Mesenchymal stem cell (in vitro differentiated cells and primary cell): ENCODE measurements at regions not wholly inside any gene's neighbourhood (a gene's known extent, or its start where the extent isn't known, plus 50 kb on each side); places are given as distances from the start of the nearest gene placed in this dataset.
A peak's percentile ranks its signal among the peaks of the same experiment; 100 is the strongest.

Source experiments
- DNase-seq: peaks from one replicate; pipeline ENCODE4 v3.0.0-alpha.2; 2013
- H2AFZ ChIP-seq: one replicate; pipeline ENCODE4 v1.6.1; 2013; ENCODE audit warnings: low read depth, mild to moderate bottlenecking, control low read depth, inconsistent platforms, low read length, moderate library complexity
- H2AK5ac ChIP-seq: 2 replicates; pipeline ENCODE4 v1.6.1; 2013; ENCODE audit warnings: low read length, moderate library complexity, mild to moderate bottlenecking, inconsistent platforms; ENCODE audit not compliant: severe bottlenecking
- H2BK120ac ChIP-seq: one replicate; pipeline ENCODE4 v1.6.1; 2013; ENCODE audit warnings: low read depth, mild to moderate bottlenecking, inconsistent platforms, low read length, moderate library complexity
- H2BK12ac ChIP-seq, 2 experiments: one replicate each; pipeline ENCODE4 v1.6.1; 2013; ENCODE audit warnings: inconsistent platforms in 2 of 2, low read length in 2 of 2, mild to moderate bottlenecking in 2 of 2, moderate library complexity in 2 of 2, control low read depth in 1 of 2
- H2BK15ac ChIP-seq: one replicate; pipeline ENCODE4 v1.6.1; 2013; ENCODE audit warnings: mild to moderate bottlenecking, low read depth, inconsistent platforms; ENCODE audit not compliant: poor library complexity, severe bottlenecking
- H2BK5ac ChIP-seq: 2 replicates; pipeline ENCODE4 v1.6.1; 2013; ENCODE audit warnings: low read depth, mild to moderate bottlenecking, low read length, control low read depth, inconsistent platforms; ENCODE audit not compliant: poor library complexity, severe bottlenecking
- H3K14ac ChIP-seq, 2 experiments: one replicate each; pipeline ENCODE4 v1.6.1; 2013; ENCODE audit warnings: inconsistent platforms in 2 of 2, low read length in 2 of 2, control low read depth in 1 of 2, mild to moderate bottlenecking in 1 of 2, moderate library complexity in 1 of 2
- H3K18ac ChIP-seq, 2 experiments: one replicate each; pipeline ENCODE4 v1.6.1; 2013; ENCODE audit warnings: inconsistent platforms in 2 of 2, low read length in 2 of 2, control low read depth in 1 of 2, low read depth in 1 of 2, mild to moderate bottlenecking in 1 of 2
- H3K23ac ChIP-seq, 2 experiments: one replicate each; pipeline ENCODE4 v1.6.1; 2013; ENCODE audit warnings: inconsistent platforms in 2 of 2, low read length in 2 of 2, mild to moderate bottlenecking in 2 of 2, moderate library complexity in 2 of 2, control low read depth in 1 of 2
- H3K27ac ChIP-seq: 2 replicates; pipeline ENCODE4 v1.5.1; 2013; ENCODE audit warnings: mild to moderate bottlenecking, moderate library complexity, low read length, control low read depth, inconsistent platforms; ENCODE audit not compliant: poor library complexity, severe bottlenecking
- H3K27me3 ChIP-seq, 2 experiments: 2 replicates each; pipeline versions ENCODE4 v1.6.1 to v1.7.0; 2013; ENCODE audit warnings: low read length in 2 of 2, mild to moderate bottlenecking in 2 of 2, moderate library complexity in 2 of 2, control low read depth in 1 of 2, inconsistent platforms in 1 of 2; ENCODE audit not compliant: control insufficient read depth in 1 of 2, insufficient read depth in 1 of 2
- H3K36me3 ChIP-seq, 2 experiments: 2 replicates each; pipeline versions ENCODE4 v1.6.1 to v1.7.0; 2013; ENCODE audit warnings: low read length in 2 of 2, control low read depth in 1 of 2, inconsistent platforms in 1 of 2, low read depth in 1 of 2, mild to moderate bottlenecking in 1 of 2; ENCODE audit not compliant: insufficient read depth in 2 of 2, control insufficient read depth in 1 of 2
- H3K4ac ChIP-seq, 2 experiments: one replicate each; pipeline ENCODE4 v1.6.1; 2013; ENCODE audit warnings: inconsistent platforms in 2 of 2, low read length in 2 of 2, mild to moderate bottlenecking in 2 of 2, moderate library complexity in 2 of 2, control low read depth in 1 of 2, low read depth in 1 of 2
- H3K4me1 ChIP-seq: 2 replicates; pipeline ENCODE4 v1.6.1; 2013; ENCODE audit warnings: low read depth, low read length, control low read depth; ENCODE audit not compliant: control insufficient read depth, insufficient read depth
- H3K4me2 ChIP-seq: 2 replicates; pipeline ENCODE4 v1.6.1; 2013; ENCODE audit warnings: low read length, mild to moderate bottlenecking, inconsistent platforms; ENCODE audit not compliant: poor library complexity, severe bottlenecking
- H3K4me3 ChIP-seq, 2 experiments: 2 replicates each; pipeline versions ENCODE4 v1.5.1 to v1.7.0; 2013; ENCODE audit warnings: low read length in 2 of 2, mild to moderate bottlenecking in 2 of 2, control low read depth in 1 of 2, low read depth in 1 of 2; ENCODE audit not compliant: insufficient read depth in 1 of 2
- H3K79me1 ChIP-seq: replicated peaks from 2 replicates; pipeline ENCODE4 v1.6.1; 2013; ENCODE audit warnings: mild to moderate bottlenecking, control low read depth, low read length, inconsistent platforms; ENCODE audit not compliant: poor library complexity, severe bottlenecking
- H3K9ac ChIP-seq: 2 replicates; pipeline ENCODE4 v1.7.0; 2013; ENCODE audit warnings: mild to moderate bottlenecking, low read length, moderate library complexity
- H3K9me3 ChIP-seq: 2 replicates; pipeline ENCODE4 v1.7.0; 2013; ENCODE audit warnings: mild to moderate bottlenecking, low read length; ENCODE audit not compliant: control insufficient read depth
- H4K8ac ChIP-seq: one replicate; pipeline ENCODE4 v1.6.1; 2013; ENCODE audit warnings: inconsistent platforms, mild to moderate bottlenecking, low read length, moderate library complexity
- H4K91ac ChIP-seq: one replicate; pipeline ENCODE4 v1.6.1; 2013; ENCODE audit warnings: mild to moderate bottlenecking, low read length, inconsistent platforms
- WGBS: methylation state at CpG from one replicate; pipeline ENCODE4 v1.1.7; 2013; ENCODE audit warnings: mixed read lengths; 5-methylcytosine and 5-hydroxymethylcytosine counted together

GRCh38 chr18:46393961-46394360 lies 263.1 kb downstream of the LOXHD1 start:
- no peak overlapping the region for H3K27ac ChIP-seq
- H3K79me1 ChIP-seq, result no peaks in the 10 kb centered on the region
- no peak overlapping the region for H2AFZ ChIP-seq
- WGBS, result 92% methylated on average over 3 of the region's 6 CpGs
- H3K27me3 ChIP-seq, result peaks cover 24 to 38% of the 10 kb centered on the region in 2 experiments
- H3K4me3 ChIP-seq, result no peak overlapping the region
- H2AK5ac ChIP-seq, result no peak overlapping the region
- no peak overlapping the region for H3K4me2 ChIP-seq
- no peak overlapping the region for H4K8ac ChIP-seq
- H3K36me3 ChIP-seq, result no peaks in the 10 kb centered on the region
- no peak for DNase-seq
- no peaks in the 10 kb centered on the region for H3K9me3 ChIP-seq
- H2BK12ac ChIP-seq, result no peak overlapping the region
- H3K4ac ChIP-seq, result no peak overlapping the region
- no peak overlapping the region for H3K9ac ChIP-seq
- peaks cover 6% of the 10 kb centered on the region for H3K4me1 ChIP-seq
- no peak overlapping the region for H2BK15ac ChIP-seq
- no peak overlapping the region for H4K91ac ChIP-seq
- H2BK5ac ChIP-seq, result no peak overlapping the region
- H3K18ac ChIP-seq, result no peak overlapping the region
- H2BK120ac ChIP-seq, result no peak overlapping the region
- H3K23ac ChIP-seq, result no peak overlapping the region
- H3K14ac ChIP-seq, result no peak overlapping the region

- Histone ChIP-seq H2BK120ac (no peak overlapping the region), H3K4me1 (peaks cover 6% of the 10 kb centered on the region), H2BK12ac (no peak overlapping the region), H3K36me3 (no peaks in the 10 kb centered on the region), H3K18ac (no peak overlapping the region), H3K23ac (no peak overlapping the region), H3K4ac (no peak overlapping the region), H4K8ac (no peak overlapping the region), H3K9me3 (no peaks in the 10 kb centered on the region), H2AK5ac (no peak overlapping the region), H4K91ac (no peak overlapping the region), H3K4me2 (no peak overlapping the region), H3K4me3 (no peak overlapping the region), H3K9ac (no peak overlapping the region), H2BK15ac (no peak overlapping the region), H2BK5ac (no peak overlapping the region), H2AFZ (no peak overlapping the region), H3K14ac (no peak overlapping the region), H3K27ac (no peak overlapping the region), H3K79me1 (no peaks in the 10 kb centered on the region), H3K27me3 (peaks cover 24 to 49% of the 10 kb centered on the region in 2 experiments)
- no peak for DNase-seq
- WGBS, result 72% methylated on average over 4 of the region's 4 CpGs
These were observed 261.2 kb downstream of the LOXHD1 start for GRCh38 chr18:46395795-46396194.

GRCh38 chr18:46397174-46397573 lies 259.8 kb downstream of the LOXHD1 start:
- no peaks in the 10 kb centered on the region for H3K36me3 ChIP-seq

DNA sequence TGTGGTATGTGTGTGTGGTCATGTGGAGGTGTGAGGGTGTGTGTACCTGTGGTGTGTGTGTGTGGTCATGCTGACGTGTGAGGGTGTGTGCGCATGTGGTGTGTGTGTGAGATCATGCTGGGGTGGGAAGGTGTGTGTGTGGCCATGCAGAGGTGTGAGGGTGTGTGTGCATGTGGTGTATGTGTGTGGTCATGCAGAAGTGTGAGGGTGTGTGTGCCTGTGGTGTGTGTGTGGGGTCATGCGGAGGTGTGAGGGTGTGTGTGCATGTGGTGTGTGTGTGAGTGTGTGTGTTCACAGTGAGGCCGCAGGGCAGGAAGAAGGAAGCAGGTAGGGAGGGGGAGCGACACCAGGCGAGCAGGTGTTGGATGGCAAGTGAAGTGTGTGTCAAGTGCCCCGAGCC lies 259.0 kb downstream of the LOXHD1 start:
- Histone ChIP-seq H3K27ac (no peak overlapping the region), H4K91ac (no peak overlapping the region), H2BK12ac (no peak overlapping the region), H3K9me3 (no peaks in the 10 kb centered on the region), H3K79me1 (no peaks in the 10 kb centered on the region), H2AK5ac (no peak overlapping the region), H3K4me2 (no peak overlapping the region), H3K18ac (no peak overlapping the region), H4K8ac (no peak overlapping the region), H2BK120ac (no peak overlapping the region), H3K14ac (peak overlapping the region in 1 of 2 experiments; percentile 3), H3K4me3 (no peak overlapping the region), H3K27me3 (peaks cover 24 to 52% of the 10 kb centered on the region in 2 experiments), H3K4me1 (peaks cover 8% of the 10 kb centered on the region), H2BK15ac (no peak overlapping the region), H3K36me3 (no peaks in the 10 kb centered on the region), H3K4ac (no peak overlapping the region), H3K23ac (no peak overlapping the region), H2BK5ac (no peak overlapping the region), H2AFZ (no peak overlapping the region), H3K9ac (no peak overlapping the region)
- DNase-seq, result no peak
- WGBS, result 96% methylated on average over 7 of the region's 7 CpGs

More at GRCh38 chr18:46397174-46397573, 259.8 kb downstream of the LOXHD1 start:
- DNase-seq, result no peak
- Histone ChIP-seq H3K4me1 (peaks cover 8% of the 10 kb centered on the region), H3K23ac (no peak overlapping the region), H3K27ac (no peak overlapping the region), H3K14ac (no peak overlapping the region), H4K91ac (no peak overlapping the region), H2AFZ (no peak overlapping the region), H3K27me3 (peaks cover 24 to 52% of the 10 kb centered on the region in 2 experiments), H3K18ac (no peak overlapping the region), H2BK12ac (no peak overlapping the region), H2BK15ac (no peak overlapping the region), H2BK5ac (no peak overlapping the region), H4K8ac (no peak overlapping the region), H2AK5ac (no peak overlapping the region), H3K4me2 (no peak overlapping the region), H3K9ac (no peak overlapping the region), H3K9me3 (no peaks in the 10 kb centered on the region), H2BK120ac (no peak overlapping the region), H3K79me1 (no peaks in the 10 kb centered on the region), H3K4me3 (no peak overlapping the region), H3K4ac (no peak overlapping the region)
